ENCODE measurements at regions not wholly inside any gene's neighbourhood (a gene's known extent, or its start where the extent isn't known, plus 50 kb on each side); places are given as distances from the start of the nearest gene placed in this dataset.

GRCh38 chr16:29126616-29127015 is 141.8 kb downstream of the LAT start:
- Histone ChIP-seq H3K27ac (ENCODE audit: extremely low read depth, low read depth, low read length) (no peak overlapping the region), H3K27me3 (ENCODE audit: control insufficient read depth in 2 of 2, insufficient read depth in 2 of 2, low read length in 2 of 2) (peaks cover 2 to 17% of the 10 kb centered on the region in 2 experiments; a peak in 2 of 5 replicates), H3K79me2 (ENCODE audit: control insufficient read depth, insufficient read depth, low read length) (no peaks in the 10 kb centered on the region), H3K4me1 (replicated peaks in 1 of 2; ENCODE audit: control insufficient read depth in 2 of 2, insufficient read depth in 2 of 2, low read length in 2 of 2) (peaks cover 0 to 15% of the 10 kb centered on the region in 2 experiments; a peak in 2 of 5 replicates), H3K9ac (ENCODE audit: insufficient read depth in 1 of 2, low read depth in 2 of 2, low read length in 2 of 2) (no peak overlapping the region), H3K36me3 (ENCODE audit: control insufficient read depth, insufficient read depth, low read length) (no peaks in the 10 kb centered on the region), H3K4me3 (no peak overlapping the region), H3K4me2 (ENCODE audit: insufficient read depth, low read length) (no peak overlapping the region), H3K9me1 (ENCODE audit: control insufficient read depth, insufficient read depth, low read length) (no peaks in the 10 kb centered on the region), H4K20me1 (replicated peaks; ENCODE audit: control insufficient read depth, insufficient read depth, low read length) (no peaks in the 10 kb centered on the region), H3K9me3 (replicated peaks; ENCODE audit: control insufficient read depth, insufficient read depth, low read depth, low read length) (no peaks in the 10 kb centered on the region), H2AFZ (ENCODE audit: low read depth, low read length) (no peak overlapping the region)
- FAIRE-seq, result no peak
- ATAC-seq, result no peak
- POLR2A ChIA-PET, result no interaction called here
- WGBS (ENCODE audit: insufficient coverage, low coverage, missing lambda C conversion rate), result 49% methylated on average over 5 of the region's 5 CpGs
- in situ Hi-C loops (cut with MboI), result loop anchor here (10.0 kb wide), 1 partner anchor 48 kb away; no protein-coding TSS in a partner anchor
- no peak for DNase-seq (ENCODE audit: extremely low read depth in 1 of 4, low spot score in 3 of 4)
- no TSS peak for BruUV-seq (replicated peaks)
- CTCF ChIA-PET (ENCODE audit: low intra/inter-chr PET ratio), result no interaction called here
- intact Hi-C loops (cut with micrococcal nuclease), result no loop called here
- TF ChIP-seq ESRRB (CRISPR knock-in tag; IDR thresholded peaks at IDR 0.05; ENCODE audit: borderline replicate concordance) (no peak), POLR2H (tag; IDR thresholded peaks at IDR 0.05; ENCODE audit: low read depth) (no peak), KLF10 (CRISPR knock-in tag; IDR thresholded peaks at IDR 0.05) (no peak), SMARCA4 (IDR thresholded peaks at IDR 0.05) (no peak), BCL6 (CRISPR knock-in tag; IDR thresholded peaks at IDR 0.05) (no peak), FOS (IDR thresholded peaks at IDR 0.05; ENCODE audit: extremely low read depth, insufficient read length) (no peak), SREBF1 (IDR thresholded peaks at IDR 0.05; ENCODE audit: borderline replicate concordance, low read depth, low read length) (no peak)
- TF ChIP-seq, protein P1, sequence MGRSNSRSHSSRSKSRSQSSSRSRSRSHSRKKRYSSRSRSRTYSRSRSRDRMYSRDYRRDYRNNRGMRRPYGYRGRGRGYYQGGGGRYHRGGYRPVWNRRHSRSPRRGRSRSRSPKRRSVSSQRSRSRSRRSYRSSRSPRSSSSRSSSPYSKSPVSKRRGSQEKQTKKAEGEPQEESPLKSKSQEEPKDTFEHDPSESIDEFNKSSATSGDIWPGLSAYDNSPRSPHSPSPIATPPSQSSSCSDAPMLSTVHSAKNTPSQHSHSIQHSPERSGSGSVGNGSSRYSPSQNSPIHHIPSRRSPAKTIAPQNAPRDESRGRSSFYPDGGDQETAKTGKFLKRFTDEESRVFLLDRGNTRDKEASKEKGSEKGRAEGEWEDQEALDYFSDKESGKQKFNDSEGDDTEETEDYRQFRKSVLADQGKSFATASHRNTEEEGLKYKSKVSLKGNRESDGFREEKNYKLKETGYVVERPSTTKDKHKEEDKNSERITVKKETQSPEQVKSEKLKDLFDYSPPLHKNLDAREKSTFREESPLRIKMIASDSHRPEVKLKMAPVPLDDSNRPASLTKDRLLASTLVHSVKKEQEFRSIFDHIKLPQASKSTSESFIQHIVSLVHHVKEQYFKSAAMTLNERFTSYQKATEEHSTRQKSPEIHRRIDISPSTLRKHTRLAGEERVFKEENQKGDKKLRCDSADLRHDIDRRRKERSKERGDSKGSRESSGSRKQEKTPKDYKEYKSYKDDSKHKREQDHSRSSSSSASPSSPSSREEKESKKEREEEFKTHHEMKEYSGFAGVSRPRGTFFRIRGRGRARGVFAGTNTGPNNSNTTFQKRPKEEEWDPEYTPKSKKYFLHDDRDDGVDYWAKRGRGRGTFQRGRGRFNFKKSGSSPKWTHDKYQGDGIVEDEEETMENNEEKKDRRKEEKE (IDR thresholded peaks at IDR 0.05; ENCODE audit: borderline replicate concordance in 1 of 2, control insufficient read depth in 1 of 2, low read depth in 2 of 2, low read length in 1 of 2), result no peak

All from K562 (cell line).